ENCODE measurements at regions not wholly inside any gene's neighbourhood (a gene's known extent, or its start where the extent isn't known, plus 50 kb on each side); places are given as distances from the start of the nearest gene placed in this dataset.

DNA sequence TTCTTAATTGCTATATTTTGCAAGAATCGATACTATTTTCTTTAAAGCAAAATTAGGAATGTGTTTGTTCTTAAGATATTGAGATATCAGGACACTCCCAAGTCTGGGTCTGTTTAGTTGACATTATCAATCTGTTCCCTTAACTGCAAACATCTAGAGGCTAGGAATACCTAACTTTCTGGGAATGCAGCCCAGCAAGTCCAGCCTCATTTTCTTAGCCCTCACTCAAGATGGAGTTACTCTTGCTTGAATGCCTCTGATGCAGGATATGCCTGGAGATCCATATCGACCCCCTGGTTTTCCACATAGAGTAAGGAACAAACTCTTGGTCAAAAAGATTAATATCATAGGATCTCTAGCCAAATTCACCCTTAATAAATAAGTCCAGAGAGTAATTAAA, 305.3 kb upstream of the COBL start:
- TF ChIP-seq, protein P1, sequence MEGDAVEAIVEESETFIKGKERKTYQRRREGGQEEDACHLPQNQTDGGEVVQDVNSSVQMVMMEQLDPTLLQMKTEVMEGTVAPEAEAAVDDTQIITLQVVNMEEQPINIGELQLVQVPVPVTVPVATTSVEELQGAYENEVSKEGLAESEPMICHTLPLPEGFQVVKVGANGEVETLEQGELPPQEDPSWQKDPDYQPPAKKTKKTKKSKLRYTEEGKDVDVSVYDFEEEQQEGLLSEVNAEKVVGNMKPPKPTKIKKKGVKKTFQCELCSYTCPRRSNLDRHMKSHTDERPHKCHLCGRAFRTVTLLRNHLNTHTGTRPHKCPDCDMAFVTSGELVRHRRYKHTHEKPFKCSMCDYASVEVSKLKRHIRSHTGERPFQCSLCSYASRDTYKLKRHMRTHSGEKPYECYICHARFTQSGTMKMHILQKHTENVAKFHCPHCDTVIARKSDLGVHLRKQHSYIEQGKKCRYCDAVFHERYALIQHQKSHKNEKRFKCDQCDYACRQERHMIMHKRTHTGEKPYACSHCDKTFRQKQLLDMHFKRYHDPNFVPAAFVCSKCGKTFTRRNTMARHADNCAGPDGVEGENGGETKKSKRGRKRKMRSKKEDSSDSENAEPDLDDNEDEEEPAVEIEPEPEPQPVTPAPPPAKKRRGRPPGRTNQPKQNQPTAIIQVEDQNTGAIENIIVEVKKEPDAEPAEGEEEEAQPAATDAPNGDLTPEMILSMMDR (IDR thresholded peaks at IDR 0.05), result no peak
- no peak for TF ChIP-seq ZFX (IDR thresholded peaks at IDR 0.05; ENCODE audit: borderline replicate concordance)

All from 22Rv1 (cell line).